Myocyte (in vitro differentiated cells): ENCODE measurements at regions not wholly inside any gene's neighbourhood (a gene's known extent, or its start where the extent isn't known, plus 50 kb on each side); places are given as distances from the start of the nearest gene placed in this dataset.

Experiments used
- DNase-seq: peaks from one replicate; pipeline ENCODE4 v3.0.0-alpha.2; 2012; ENCODE audit warnings: low read depth

GRCh38 chr22:47740109-47740805 lies 977.8 kb downstream of the TBC1D22A start:
- DNase-seq, result no peak

- no peak for DNase-seq
Observed at GRCh38 chr22:47739291-47740015, 977.0 kb downstream of the TBC1D22A start.

- DNase-seq, result no peak
Observed at GRCh38 chr22:47738472-47739013, 976.1 kb downstream of the TBC1D22A start.

- no peak for DNase-seq
Observed at GRCh38 chr22:47736186-47737034, 974.0 kb downstream of the TBC1D22A start.

- no peak for DNase-seq
Observed at GRCh38 chr22:47734511-47734910, 972.1 kb downstream of the TBC1D22A start.

- no peak for DNase-seq
Observed at GRCh38 chr22:47727641-47728040, 965.2 kb downstream of the TBC1D22A start.

GRCh38 chr22:47724751-47725150 lies 962.3 kb downstream of the TBC1D22A start:
- DNase-seq, result no peak

GRCh38 chr22:47724030-47724429 lies 961.6 kb downstream of the TBC1D22A start:
- no peak for DNase-seq

- no peak for DNase-seq
Observed at GRCh38 chr22:47718337-47718736, 955.9 kb downstream of the TBC1D22A start.

GRCh38 chr22:47716890-47717615 lies 954.6 kb downstream of the TBC1D22A start:
- no peak for DNase-seq

GRCh38 chr22:47715866-47716578 lies 953.6 kb downstream of the TBC1D22A start:
- DNase-seq, result no peak

GRCh38 chr22:47713941-47714340 lies 951.5 kb downstream of the TBC1D22A start:
- DNase-seq, result no peak

- DNase-seq, result no peak
Observed at GRCh38 chr22:47710135-47710534, 947.7 kb downstream of the TBC1D22A start.

- no peak for DNase-seq
Observed at GRCh38 chr22:47705350-47705749, 942.9 kb downstream of the TBC1D22A start.

GRCh38 chr22:47698906-47699305 lies 936.5 kb downstream of the TBC1D22A start:
- DNase-seq, result no peak

- DNase-seq, result no peak
Observed at GRCh38 chr22:47697861-47698260, 935.4 kb downstream of the TBC1D22A start.

- no peak for DNase-seq
Observed at GRCh38 chr22:47696776-47697175, 934.3 kb downstream of the TBC1D22A start.

- DNase-seq, result no peak
Observed at GRCh38 chr22:47695176-47695575, 932.7 kb downstream of the TBC1D22A start.

GRCh38 chr22:47694536-47695130 lies 932.2 kb downstream of the TBC1D22A start:
- DNase-seq, result no peak

GRCh38 chr22:47693606-47694005 lies 931.2 kb downstream of the TBC1D22A start:
- no peak for DNase-seq
